ENCODE measurements at regions not wholly inside any gene's neighbourhood (a gene's known extent, or its start where the extent isn't known, plus 50 kb on each side); places are given as distances from the start of the nearest gene placed in this dataset.

DNA sequence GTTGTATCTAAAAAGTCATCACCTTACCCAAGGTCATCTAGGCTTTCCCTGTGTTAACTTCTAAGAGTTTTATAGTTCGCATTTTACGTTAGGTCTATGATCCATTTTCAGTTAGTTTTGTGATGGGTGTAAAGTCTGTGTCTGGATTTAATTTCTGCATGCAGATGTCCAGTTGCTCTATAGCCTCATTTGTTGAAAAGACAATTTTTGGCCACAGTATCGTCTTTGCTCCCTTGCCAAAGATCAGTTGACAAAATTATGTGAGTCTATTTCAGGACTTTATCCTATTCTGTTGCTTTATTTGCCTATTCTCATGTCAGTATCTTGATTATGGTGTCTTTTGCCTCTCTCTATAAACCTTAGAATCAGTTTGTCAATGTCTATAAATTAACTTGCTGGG lies 85.1 kb downstream of the METRNL start:
- TF ChIP-seq, protein P1, sequence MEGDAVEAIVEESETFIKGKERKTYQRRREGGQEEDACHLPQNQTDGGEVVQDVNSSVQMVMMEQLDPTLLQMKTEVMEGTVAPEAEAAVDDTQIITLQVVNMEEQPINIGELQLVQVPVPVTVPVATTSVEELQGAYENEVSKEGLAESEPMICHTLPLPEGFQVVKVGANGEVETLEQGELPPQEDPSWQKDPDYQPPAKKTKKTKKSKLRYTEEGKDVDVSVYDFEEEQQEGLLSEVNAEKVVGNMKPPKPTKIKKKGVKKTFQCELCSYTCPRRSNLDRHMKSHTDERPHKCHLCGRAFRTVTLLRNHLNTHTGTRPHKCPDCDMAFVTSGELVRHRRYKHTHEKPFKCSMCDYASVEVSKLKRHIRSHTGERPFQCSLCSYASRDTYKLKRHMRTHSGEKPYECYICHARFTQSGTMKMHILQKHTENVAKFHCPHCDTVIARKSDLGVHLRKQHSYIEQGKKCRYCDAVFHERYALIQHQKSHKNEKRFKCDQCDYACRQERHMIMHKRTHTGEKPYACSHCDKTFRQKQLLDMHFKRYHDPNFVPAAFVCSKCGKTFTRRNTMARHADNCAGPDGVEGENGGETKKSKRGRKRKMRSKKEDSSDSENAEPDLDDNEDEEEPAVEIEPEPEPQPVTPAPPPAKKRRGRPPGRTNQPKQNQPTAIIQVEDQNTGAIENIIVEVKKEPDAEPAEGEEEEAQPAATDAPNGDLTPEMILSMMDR (IDR thresholded peaks at IDR 0.05) = no peak
- TF ChIP-seq EZH2 (IDR thresholded peaks at IDR 0.05; ENCODE audit: borderline replicate concordance, insufficient read depth, low read depth, low read length, poor library complexity, severe bottlenecking) = no peak
- H3K79me2 ChIP-seq (ENCODE audit: control insufficient read depth, insufficient read depth, low read length) = no peaks in the 10 kb centered on the region
- no peak for DNase-seq
- no CpG with 5 or more reads among the region's 3 CpGs for WGBS (ENCODE audit: insufficient coverage)
- POLR2A ChIA-PET = no interaction called here
- CTCF ChIA-PET = no interaction called here
- no peak overlapping the region for H3K4me3 ChIP-seq (ENCODE audit: control extremely low read depth in 1 of 5, extremely low read depth in 1 of 5, insufficient read depth in 1 of 5, low read depth in 2 of 5, low read length in 4 of 5)
- H3K9me3 ChIP-seq (ENCODE audit: control extremely low read depth in 1 of 3, control insufficient read depth in 2 of 3, insufficient read depth in 1 of 3, low read length in 2 of 3) = peaks cover 0 to 6% (median 4%) of the 10 kb centered on the region in 3 donors
- H3K27me3 ChIP-seq (replicated peaks in 1 of 4; ENCODE audit: control extremely low read depth in 1 of 4, control insufficient read depth in 3 of 4, insufficient read depth in 4 of 4, low read length in 3 of 4) = peaks cover 0 to 7% (median 0%) of the 10 kb centered on the region in 4 experiments
- intact Hi-C loops (cut with micrococcal nuclease) = no loop called here
- ATAC-seq (ENCODE audit: low read depth) = no peak
- H3K9me3 Mint-ChIP-seq (ENCODE audit: insufficient read depth) = peaks cover 10% of the 10 kb centered on the region
- peaks cover 61% of the 10 kb centered on the region for H3K27me3 Mint-ChIP-seq
- no peak overlapping the region for H3K9ac ChIP-seq (ENCODE audit: low read length)
- H3K4me1 ChIP-seq (ENCODE audit: control insufficient read depth in 2 of 2, insufficient read depth in 2 of 2, low read length in 2 of 2) = no peaks in the 10 kb centered on the region
- H4K20me1 ChIP-seq (ENCODE audit: control insufficient read depth, insufficient read depth, low read length, poor library complexity, severe bottlenecking) = no peaks in the 10 kb centered on the region
- no peak overlapping the region for H3K4me3 Mint-ChIP-seq
- no peaks in the 10 kb centered on the region for H3K36me3 ChIP-seq (replicated peaks in 1 of 2; ENCODE audit: control extremely low read depth in 1 of 2, control insufficient read depth in 1 of 2, extremely low read depth in 1 of 2, insufficient read depth in 2 of 2, low read length in 1 of 2)
- no peak overlapping the region for H3K27ac ChIP-seq (ENCODE audit: low read length in 2 of 2)
- no peak overlapping the region for H3K4me2 ChIP-seq (replicated peaks; ENCODE audit: low read depth, low read length, poor library complexity, severe bottlenecking)
- H3K27ac Mint-ChIP-seq = no peak overlapping the region
- H3K4me1 Mint-ChIP-seq = no peaks in the 10 kb centered on the region
- no peak overlapping the region for H2AFZ ChIP-seq (ENCODE audit: insufficient read depth, low read depth, low read length, poor library complexity, severe bottlenecking)

DNA sequence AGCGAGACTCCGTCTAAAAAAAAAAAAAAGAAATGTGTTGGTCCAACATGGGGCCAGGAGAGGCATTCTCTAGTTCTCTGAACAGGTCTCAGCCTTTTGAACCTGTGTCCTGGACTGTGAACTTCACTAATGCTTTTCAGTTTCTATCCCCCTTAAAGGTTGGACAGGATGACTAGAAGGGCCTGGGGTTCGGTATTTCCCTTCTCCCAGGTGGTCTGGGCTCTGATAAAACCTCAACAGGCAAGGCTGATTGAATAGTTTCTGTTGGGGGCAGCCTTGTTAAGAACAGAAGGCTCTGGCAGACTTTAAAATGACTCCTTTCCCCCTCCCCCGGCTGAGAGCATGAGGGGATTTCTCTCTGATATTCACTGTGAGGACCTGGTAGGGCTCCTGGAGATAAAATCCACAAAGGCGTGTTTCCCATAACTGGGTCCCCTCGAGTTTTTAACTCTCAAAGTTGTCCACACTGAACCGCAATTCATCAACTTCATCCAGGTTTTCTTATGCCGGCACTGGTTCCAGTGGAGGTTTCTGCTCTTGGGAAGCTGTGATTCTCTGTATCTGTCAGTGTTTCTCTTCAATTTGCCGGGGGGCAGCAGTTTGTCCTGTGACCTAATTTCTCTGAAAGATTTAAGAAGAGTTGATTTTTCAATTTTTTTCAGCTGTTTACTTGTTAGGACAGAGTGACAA lies 91.3 kb downstream of the METRNL start:
- no peak overlapping the region for H3K27ac Mint-ChIP-seq
- H3K27me3 ChIP-seq (replicated peaks in 1 of 4; ENCODE audit: control extremely low read depth in 1 of 4, control insufficient read depth in 3 of 4, insufficient read depth in 4 of 4, low read length in 3 of 4) = peaks cover 0 to 5% (median 0%) of the 10 kb centered on the region in 4 experiments
- no peak overlapping the region for H2AFZ ChIP-seq (ENCODE audit: insufficient read depth, low read depth, low read length, poor library complexity, severe bottlenecking)
- no peaks in the 10 kb centered on the region for H4K20me1 ChIP-seq (ENCODE audit: control insufficient read depth, insufficient read depth, low read length, poor library complexity, severe bottlenecking)
- H3K36me3 ChIP-seq (replicated peaks in 1 of 2; ENCODE audit: control extremely low read depth in 1 of 2, control insufficient read depth in 1 of 2, extremely low read depth in 1 of 2, insufficient read depth in 2 of 2, low read length in 1 of 2) = no peaks in the 10 kb centered on the region
- no peak overlapping the region for H3K4me2 ChIP-seq (replicated peaks; ENCODE audit: low read depth, low read length, poor library complexity, severe bottlenecking)
- peaks cover 15 to 17% of the 10 kb centered on the region in 2 donors for H3K4me1 ChIP-seq (ENCODE audit: control insufficient read depth in 2 of 2, insufficient read depth in 2 of 2, low read length in 2 of 2)
- H3K9ac ChIP-seq (ENCODE audit: low read length) = no peak overlapping the region
- no peak overlapping the region for H3K27ac ChIP-seq (ENCODE audit: low read length in 2 of 2)
- H3K27me3 Mint-ChIP-seq = peaks cover 38% of the 10 kb centered on the region
- intact Hi-C loops (cut with micrococcal nuclease) = no loop called here
- H3K4me3 ChIP-seq (ENCODE audit: control extremely low read depth in 1 of 5, extremely low read depth in 1 of 5, insufficient read depth in 1 of 5, low read depth in 2 of 5, low read length in 4 of 5) = no peak overlapping the region
- ATAC-seq (ENCODE audit: low read depth) = no peak
- H3K79me2 ChIP-seq (ENCODE audit: control insufficient read depth, insufficient read depth, low read length) = no peaks in the 10 kb centered on the region
- 87% methylated on average over 6 of the region's 9 CpGs for WGBS (ENCODE audit: insufficient coverage)
- H3K4me1 Mint-ChIP-seq = peaks cover 15% of the 10 kb centered on the region
- ChIA-PET POLR2A (no interaction called here), CTCF (no interaction called here)
- no peak overlapping the region for H3K4me3 Mint-ChIP-seq
- peaks cover 6% of the 10 kb centered on the region for H3K9me3 Mint-ChIP-seq (ENCODE audit: insufficient read depth)
- no peak for TF ChIP-seq EZH2 (IDR thresholded peaks at IDR 0.05; ENCODE audit: borderline replicate concordance, insufficient read depth, low read depth, low read length, poor library complexity, severe bottlenecking)
- TF ChIP-seq, protein P1 (IDR thresholded peaks at IDR 0.05) = no peak
- no peak for DNase-seq
- H3K9me3 ChIP-seq (ENCODE audit: control extremely low read depth in 1 of 3, control insufficient read depth in 2 of 3, insufficient read depth in 1 of 3, low read length in 2 of 3) = peaks cover 0 to 6% (median 4%) of the 10 kb centered on the region in 3 donors

Measured in B cell (primary cell).